HepG2 (cell line): ENCODE measurements at regions not wholly inside any gene's neighbourhood (a gene's known extent, or its start where the extent isn't known, plus 50 kb on each side); places are given as distances from the start of the nearest gene placed in this dataset.

ENCODE experiments used
- ATAC-seq: fragments of 200-7000 bp; cut with Tn5 transposase; 3 replicates; pipeline ENCODE4 v1.9.1; 2020; ENCODE audit warnings: mild to moderate bottlenecking, moderate library complexity
- BruUV-seq: library from RNA; stranded (reverse); fragments of 400-500 nt; replicated peaks from 2 replicates; lab custom pipeline; 2021; lab: Mats Ljungman, UMichigan
- CTCF ChIA-PET: fragments of 300-600 bp; formaldehyde crosslinking; extraction: SDS; loops from one replicate; lab custom pipeline; 2021; ENCODE audit warnings: low total read pairs, inconsistent platforms, low intra/inter-chr PET ratio; lab: Yijun Ruan, JAX
- POLR2A ChIA-PET: fragments of 350-600 bp; sonication (Branson Sonifier 250); formaldehyde crosslinking; loops from one replicate; lab custom pipeline; 2020; ENCODE audit warnings: antibody characterized with exemption, inconsistent platforms; lab: Yijun Ruan, JAX
- DNase-seq: peaks from one replicate; pipeline ENCODE4 v3.0.0-alpha.2; 2015; ENCODE audit warnings: low spot score
- FAIRE-seq: peaks from 3 replicates; lab custom pipeline; 2011; peaks lifted over from hg19 to GRCh38; lab: Jason Lieb, UNC
- H2AFZ ChIP-seq: one replicate; pipeline ENCODE4 v1.6.1; 2011; ENCODE audit warnings: low read length, inconsistent platforms
- H3K27ac ChIP-seq: fragments of 300-600 bp; 3 replicates; pipeline ENCODE4 v1.8.0; 2011; ENCODE audit warnings: mixed run types, mild to moderate bottlenecking, mixed read lengths, low read length, inconsistent platforms; ENCODE audit not compliant: insufficient read depth; ENCODE audit errors: extremely low read length
- H3K27me3 ChIP-seq, 2 experiments: fragments of 200-600 bp in 1 of 2; 2 replicates in 1 of 2; 3 replicates in 1 of 2; pipeline versions ENCODE4 v1.6.0 to v1.8.0; 2011; ENCODE audit warnings: low read length in 2 of 2, mild to moderate bottlenecking in 2 of 2, moderate library complexity in 2 of 2, inconsistent platforms in 1 of 2; ENCODE audit not compliant: insufficient read depth in 2 of 2, control insufficient read depth in 1 of 2
- H3K36me3 ChIP-seq, 2 experiments: fragments of 200-600 bp in 1 of 2; replicated peaks in 1 of 2; 2 replicates in 1 of 2; 3 replicates in 1 of 2; pipeline versions ENCODE4 v1.5.1 to v1.8.0; 2011; ENCODE audit warnings: low read length in 2 of 2, inconsistent platforms in 1 of 2; ENCODE audit not compliant: insufficient read depth in 2 of 2, control insufficient read depth in 1 of 2
- H3K4me1 ChIP-seq: 2 replicates; pipeline ENCODE4 v1.5.1; 2012; ENCODE audit warnings: low read length, inconsistent platforms; ENCODE audit not compliant: insufficient read depth
- H3K4me2 ChIP-seq: 2 replicates; pipeline ENCODE4 v1.6.0; 2011; ENCODE audit warnings: low read depth, low read length, inconsistent platforms
- H3K4me3 ChIP-seq, 3 experiments: fragments of 200-600 bp in 1 of 3; sonication (generic), shearing (Covaris generic) in 1 of 3; replicated peaks in 1 of 3; 2 replicates each; pipeline ENCODE4 v1.5.1; 2011 to 2016; ENCODE audit warnings: low read length in 3 of 3, inconsistent platforms in 2 of 3, low read depth in 2 of 3, mild to moderate bottlenecking in 2 of 3, control low read depth in 1 of 3, mixed read lengths in 1 of 3; ENCODE audit not compliant: insufficient read depth in 1 of 3
- H3K79me2 ChIP-seq: one replicate; pipeline ENCODE4 v1.6.1; 2011; ENCODE audit warnings: low read length, inconsistent platforms; ENCODE audit not compliant: insufficient read depth
- H3K9ac ChIP-seq: 2 replicates; pipeline ENCODE4 v1.6.0; 2011; ENCODE audit warnings: mild to moderate bottlenecking, low read depth, low read length, inconsistent platforms; ENCODE audit not compliant: insufficient read depth
- H3K9me3 ChIP-seq: 2 replicates; pipeline ENCODE4 v1.5.1; 2012; ENCODE audit warnings: mild to moderate bottlenecking, low read length
- H4K20me1 ChIP-seq: 2 replicates; pipeline ENCODE4 v1.6.0; 2011; ENCODE audit warnings: inconsistent platforms, mild to moderate bottlenecking, low read length, moderate library complexity; ENCODE audit not compliant: insufficient read depth
- SCMH1 ChIP-seq: sonication (generic); formaldehyde crosslinking; IDR thresholded peaks from 2 replicates; pipeline ENCODE4 v1.9.0; 2021; ENCODE audit warnings: missing genetic modification reagents, mild to moderate bottlenecking, borderline replicate concordance
- TOE1 ChIP-seq: sonication (generic); formaldehyde crosslinking; IDR thresholded peaks from 2 replicates; pipeline ENCODE4 v1.4.0; 2020; ENCODE audit warnings: mild to moderate bottlenecking, missing genetic modification reagents
- ZNF784 ChIP-seq: sonication (generic); formaldehyde crosslinking; IDR thresholded peaks from 2 replicates; pipeline ENCODE4 v1.5.1; 2020; ENCODE audit warnings: missing genetic modification reagents, mild to moderate bottlenecking, borderline replicate concordance
- ZNF788 ChIP-seq: sonication (generic); formaldehyde crosslinking; IDR thresholded peaks from 2 replicates; pipeline ENCODE4 v1.5.0; 2020; ENCODE audit warnings: mild to moderate bottlenecking, missing genetic modification reagents, borderline replicate concordance
- WGBS: methylation state at CpG from one replicate; pipeline ENCODE4 v1.1.6; 2017; ENCODE audit warnings: low lambda C conversion rate; 5-methylcytosine and 5-hydroxymethylcytosine counted together
- in situ Hi-C: cut with HindIII; loops from 2 replicates; pipeline ENCODE4 v1.10.0; 2017; ENCODE audit warnings: low pct_unique_long_range_greater_than_20kb; ENCODE audit not compliant: extremely low pct_ligation_motif_present
- intact Hi-C: fragments of 100-400 bp; cut with micrococcal nuclease; formaldehyde crosslinking; loops from one replicate; pipeline ENCODE4 v1.10.0; 2022; ENCODE audit not compliant: unreplicated experiment

- in situ Hi-C loops, result no loop called here
- no peak for FAIRE-seq
- 0% methylated on average over 1 of the region's 2 CpGs for WGBS
- no peaks in the 10 kb centered on the region for H3K4me1 ChIP-seq
- CTCF ChIA-PET, result no interaction called here
- no peaks in the 10 kb centered on the region for H4K20me1 ChIP-seq
- H3K27ac ChIP-seq, result no peak overlapping the region
- H3K79me2 ChIP-seq, result no peaks in the 10 kb centered on the region
- no peak overlapping the region for H3K4me3 ChIP-seq
- TF ChIP-seq TOE1 (CRISPR knock-in tag), result no peak
- TF ChIP-seq ZNF788 (CRISPR knock-in tag), result no peak
- no peak for TF ChIP-seq ZNF784 (CRISPR knock-in tag)
- no peak for TF ChIP-seq SCMH1 (CRISPR knock-in tag)
- TF ChIP-seq, all 625 proteins: peak for 0
- POLR2A ChIA-PET, result no interaction called here
- Histone ChIP-seq H3K4me2 (no peak overlapping the region), H3K9ac (no peak overlapping the region), H3K9me3 (no peaks in the 10 kb centered on the region), H3K36me3 (no peaks in the 10 kb centered on the region), H3K27me3 (no peaks in the 10 kb centered on the region), H2AFZ (no peak overlapping the region)
- DNase-seq (no peak), ATAC-seq (no peak)
- no TSS peak for BruUV-seq
- intact Hi-C loops, result no loop called here
These were observed 277.6 kb downstream of the TSPY10 start for GRCh38 chrY:9805235-9805634.
